ENCODE measurements at regions not wholly inside any gene's neighbourhood (a gene's known extent, or its start where the extent isn't known, plus 50 kb on each side); places are given as distances from the start of the nearest gene placed in this dataset.
"Not testable (repeated sequence)": the region's sequence is repeated elsewhere in the genome, so short reads cannot be mapped to it uniquely, and the experiment has no call there.

GRCh38 chr3:26422415-26422814 is 200.2 kb upstream of the LRRC3B start:
- no peak for DNase-seq

- DNase-seq = no peak
Measured at GRCh38 chr3:26425076-26425475, 197.5 kb upstream of the LRRC3B start.

GRCh38 chr3:26428992-26429391 is 193.6 kb upstream of the LRRC3B start:
- no peak for DNase-seq

- no peak for DNase-seq
Measured at GRCh38 chr3:26437678-26438077, 184.9 kb upstream of the LRRC3B start.

- no peak for DNase-seq
Measured at GRCh38 chr3:26438325-26438940, 184.1 kb upstream of the LRRC3B start.

- DNase-seq = no peak
Measured at GRCh38 chr3:26438981-26439884, 183.3 kb upstream of the LRRC3B start.

- no peak for DNase-seq
Measured at GRCh38 chr3:26449996-26450395, 172.6 kb upstream of the LRRC3B start.

- no peak for DNase-seq
Measured at GRCh38 chr3:26452363-26452762, 170.2 kb upstream of the LRRC3B start.

GRCh38 chr3:26460985-26461384 is 161.6 kb upstream of the LRRC3B start:
- no peak for DNase-seq

- no peak for DNase-seq
Measured at GRCh38 chr3:26472345-26472744, 150.2 kb upstream of the LRRC3B start.

- DNase-seq = no peak
Measured at GRCh38 chr3:26474706-26475105, 147.9 kb upstream of the LRRC3B start.

- no peak for DNase-seq
Measured at GRCh38 chr3:26480377-26480776, 142.2 kb upstream of the LRRC3B start.

- DNase-seq = no peak
Measured at GRCh38 chr3:26484140-26484539, 138.4 kb upstream of the LRRC3B start.

GRCh38 chr3:26498271-26498670 is 124.3 kb upstream of the LRRC3B start:
- no peak for DNase-seq

- no peak for DNase-seq
Measured at GRCh38 chr3:26505399-26505798, 117.2 kb upstream of the LRRC3B start.

- DNase-seq = not testable (repeated sequence)
Measured at GRCh38 chr3:26514445-26515029, 108.0 kb upstream of the LRRC3B start.

GRCh38 chr3:26515351-26515750 is 107.2 kb upstream of the LRRC3B start:
- no peak for DNase-seq

- DNase-seq = no peak
Measured at GRCh38 chr3:26521261-26521660, 101.3 kb upstream of the LRRC3B start.

GRCh38 chr3:26522919-26523318 is 99.7 kb upstream of the LRRC3B start:
- DNase-seq = no peak

GRCh38 chr3:26525013-26525412 is 97.6 kb upstream of the LRRC3B start:
- DNase-seq = no peak

- no peak for DNase-seq
Measured at GRCh38 chr3:26535151-26535550, 87.4 kb upstream of the LRRC3B start.

GRCh38 chr3:26536955-26537354 is 85.6 kb upstream of the LRRC3B start:
- no peak for DNase-seq

GRCh38 chr3:26550413-26550812 is 72.2 kb upstream of the LRRC3B start:
- DNase-seq = no peak

- DNase-seq = no peak
Measured at GRCh38 chr3:26556637-26557036, 65.9 kb upstream of the LRRC3B start.
